Right lobe of liver (tissue), 4 donors: ENCODE measurements at regions not wholly inside any gene's neighbourhood (a gene's known extent, or its start where the extent isn't known, plus 50 kb on each side); places are given as distances from the start of the nearest gene placed in this dataset.

Experiments used
- POLR2A ChIP-seq: fragments of 450-650 bp; IDR thresholded peaks from one replicate; pipeline ENCODE4 v1.6.1; 2017; ENCODE audit warnings: antibody characterized with exemption, mild to moderate bottlenecking
- TF ChIP-seq, protein P1 (sequence below), 4 donors: fragments of 200-600 bp in 3 of 4; fragments of 450-650 bp in 1 of 4; IDR thresholded peaks; one replicate each; pipeline versions ENCODE4 v1.5.1 to v1.8.0; 2016 to 2022; ENCODE audit warnings: antibody characterized with exemption in 4 of 4, mild to moderate bottlenecking in 2 of 4
- donor health status: DM: no; HTN: no; CAD: no.
- donor health status: DM: no; HTN: no; CAD: no.
- donor health status: DM: no; HTN: yes; CAD: no.

DNA sequence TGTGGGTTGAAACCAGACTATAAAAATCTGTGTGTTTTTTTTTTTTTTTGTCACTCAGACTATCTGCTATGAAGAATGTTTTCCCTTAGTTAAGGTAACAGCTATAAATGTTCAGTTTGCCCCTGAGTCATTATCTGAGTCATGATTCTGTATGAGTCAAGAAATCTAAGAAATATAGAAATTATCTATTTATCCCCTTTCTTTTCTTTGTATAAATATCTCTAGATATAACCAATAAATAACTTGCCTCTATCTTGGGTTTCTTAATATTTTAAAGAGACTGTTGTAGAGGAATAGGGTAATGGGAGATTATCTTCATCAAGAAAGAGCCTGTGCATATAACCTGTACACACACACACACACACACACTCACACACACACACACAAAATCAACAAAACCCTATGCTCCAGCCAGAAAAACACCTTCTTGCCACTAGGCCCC is 161.7 kb upstream of the EEA1 start:
- TF ChIP-seq POLR2A: no peak
- TF ChIP-seq, protein P1, sequence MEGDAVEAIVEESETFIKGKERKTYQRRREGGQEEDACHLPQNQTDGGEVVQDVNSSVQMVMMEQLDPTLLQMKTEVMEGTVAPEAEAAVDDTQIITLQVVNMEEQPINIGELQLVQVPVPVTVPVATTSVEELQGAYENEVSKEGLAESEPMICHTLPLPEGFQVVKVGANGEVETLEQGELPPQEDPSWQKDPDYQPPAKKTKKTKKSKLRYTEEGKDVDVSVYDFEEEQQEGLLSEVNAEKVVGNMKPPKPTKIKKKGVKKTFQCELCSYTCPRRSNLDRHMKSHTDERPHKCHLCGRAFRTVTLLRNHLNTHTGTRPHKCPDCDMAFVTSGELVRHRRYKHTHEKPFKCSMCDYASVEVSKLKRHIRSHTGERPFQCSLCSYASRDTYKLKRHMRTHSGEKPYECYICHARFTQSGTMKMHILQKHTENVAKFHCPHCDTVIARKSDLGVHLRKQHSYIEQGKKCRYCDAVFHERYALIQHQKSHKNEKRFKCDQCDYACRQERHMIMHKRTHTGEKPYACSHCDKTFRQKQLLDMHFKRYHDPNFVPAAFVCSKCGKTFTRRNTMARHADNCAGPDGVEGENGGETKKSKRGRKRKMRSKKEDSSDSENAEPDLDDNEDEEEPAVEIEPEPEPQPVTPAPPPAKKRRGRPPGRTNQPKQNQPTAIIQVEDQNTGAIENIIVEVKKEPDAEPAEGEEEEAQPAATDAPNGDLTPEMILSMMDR (IDR thresholded peaks at IDR 0.05): no peak
